ENCODE measurements at regions not wholly inside any gene's neighbourhood (a gene's known extent, or its start where the extent isn't known, plus 50 kb on each side); places are given as distances from the start of the nearest gene placed in this dataset.
A peak's percentile ranks its signal among the peaks of the same experiment; 100 is the strongest.

- H3K27ac ChIP-seq = peak overlapping the region; percentile 77
- TF ChIP-seq CTCF (conservative IDR thresholded peaks at IDR 0.05) (no peak), ZFX (IDR thresholded peaks at IDR 0.05) (no peak)
Observed at GRCh38 chr9:81373294-81373693, 316.1 kb downstream of the TLE1 start.

- H3K27ac ChIP-seq = peak overlapping the region; percentile 77
- no peak for TF ChIP-seq ZFX (IDR thresholded peaks at IDR 0.05)
- TF ChIP-seq CTCF (conservative IDR thresholded peaks at IDR 0.05) = peak; percentile 5
Observed at GRCh38 chr9:81372628-81373191, 316.6 kb downstream of the TLE1 start.

GRCh38 chr9:81371824-81372223 is 317.5 kb downstream of the TLE1 start:
- H3K27ac ChIP-seq = peak overlapping the region; percentile 77
- TF ChIP-seq ZFX (IDR thresholded peaks at IDR 0.05) = no peak
- TF ChIP-seq CTCF (conservative IDR thresholded peaks at IDR 0.05) = no peak

GRCh38 chr9:81370650-81371049 is 318.7 kb downstream of the TLE1 start:
- TF ChIP-seq CTCF (conservative IDR thresholded peaks at IDR 0.05) (no peak), ZFX (IDR thresholded peaks at IDR 0.05) (no peak)
- H3K27ac ChIP-seq = peak overlapping the region; percentile 77

GRCh38 chr9:81370096-81370495 is 319.3 kb downstream of the TLE1 start:
- no peak overlapping the region for H3K27ac ChIP-seq
- no peak for TF ChIP-seq CTCF (conservative IDR thresholded peaks at IDR 0.05)

- no peak for TF ChIP-seq ZFX (IDR thresholded peaks at IDR 0.05)
- no peak for TF ChIP-seq CTCF (conservative IDR thresholded peaks at IDR 0.05)
- no peak overlapping the region for H3K27ac ChIP-seq
Observed at GRCh38 chr9:81369121-81369520, 320.2 kb downstream of the TLE1 start.

GRCh38 chr9:81363916-81364480 is 325.3 kb downstream of the TLE1 start:
- H3K27ac ChIP-seq = no peak overlapping the region
- TF ChIP-seq CTCF (conservative IDR thresholded peaks at IDR 0.05) = no peak
- TF ChIP-seq ZFX (IDR thresholded peaks at IDR 0.05) = no peak

All from C4-2B (cell line).